ENCODE measurements at regions not wholly inside any gene's neighbourhood (a gene's known extent, or its start where the extent isn't known, plus 50 kb on each side); places are given as distances from the start of the nearest gene placed in this dataset.

DNA sequence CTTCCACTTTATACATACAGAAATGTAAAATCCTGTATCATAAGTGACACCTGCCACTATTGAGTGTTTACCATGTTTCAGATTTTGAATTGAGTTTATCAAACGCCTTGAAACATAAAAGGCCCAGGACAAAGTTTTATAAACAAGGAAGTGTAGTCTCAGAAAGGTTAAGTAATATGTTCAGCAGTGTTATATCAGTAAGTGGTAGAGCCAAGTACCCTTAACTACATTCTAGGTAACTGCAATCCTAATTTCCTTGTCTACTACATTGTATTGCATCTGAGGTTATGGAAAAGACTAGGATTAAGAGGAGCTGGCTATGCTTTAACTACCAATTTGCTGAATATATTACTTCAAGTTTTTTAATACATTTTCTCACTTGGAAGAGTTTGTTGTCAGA lies 641.6 kb downstream of the LRRC70 start:
- SMC1A ChIA-PET (ENCODE audit: uncharacterized antibody, unreplicated experiment): interaction anchor here (1.1 to 1.4 kb wide), 2 partner anchors 11 to 13 kb away, joined by 4 to 8 read pairs; no protein-coding TSS in a partner anchor
- in situ Hi-C loops (cut with MboI) (no loop called here), intact Hi-C loops (cut with micrococcal nuclease; ENCODE audit: unreplicated experiment) (no loop called here)
- H2AFZ ChIP-seq (ENCODE audit: control insufficient read depth, low read depth, low read length): no peak overlapping the region
- H3K4me2 ChIP-seq (ENCODE audit: control insufficient read depth, insufficient read depth): no peak overlapping the region
- TF ChIP-seq, protein P1, sequence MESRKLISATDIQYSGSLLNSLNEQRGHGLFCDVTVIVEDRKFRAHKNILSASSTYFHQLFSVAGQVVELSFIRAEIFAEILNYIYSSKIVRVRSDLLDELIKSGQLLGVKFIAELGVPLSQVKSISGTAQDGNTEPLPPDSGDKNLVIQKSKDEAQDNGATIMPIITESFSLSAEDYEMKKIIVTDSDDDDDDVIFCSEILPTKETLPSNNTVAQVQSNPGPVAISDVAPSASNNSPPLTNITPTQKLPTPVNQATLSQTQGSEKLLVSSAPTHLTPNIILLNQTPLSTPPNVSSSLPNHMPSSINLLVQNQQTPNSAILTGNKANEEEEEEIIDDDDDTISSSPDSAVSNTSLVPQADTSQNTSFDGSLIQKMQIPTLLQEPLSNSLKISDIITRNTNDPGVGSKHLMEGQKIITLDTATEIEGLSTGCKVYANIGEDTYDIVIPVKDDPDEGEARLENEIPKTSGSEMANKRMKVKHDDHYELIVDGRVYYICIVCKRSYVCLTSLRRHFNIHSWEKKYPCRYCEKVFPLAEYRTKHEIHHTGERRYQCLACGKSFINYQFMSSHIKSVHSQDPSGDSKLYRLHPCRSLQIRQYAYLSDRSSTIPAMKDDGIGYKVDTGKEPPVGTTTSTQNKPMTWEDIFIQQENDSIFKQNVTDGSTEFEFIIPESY (IDR thresholded peaks at IDR 0.05): no peak
- TF ChIP-seq MYC (IDR thresholded peaks at IDR 0.05; ENCODE audit: insufficient read depth, insufficient read length, insufficient replicate concordance, low read length, severe bottlenecking) (no peak), ZNF384 (IDR thresholded peaks at IDR 0.05; ENCODE audit: borderline replicate concordance, low read depth, low read length) (no peak), CHD1 (IDR thresholded peaks at IDR 0.05; ENCODE audit: low read depth, low read length) (no peak), SMARCA5 (IDR thresholded peaks at IDR 0.05) (no peak), ESRRA (IDR thresholded peaks at IDR 0.05; ENCODE audit: low read length) (no peak), HDAC6 (IDR thresholded peaks at IDR 0.05; ENCODE audit: unreplicated experiment) (no peak), MEF2A (IDR thresholded peaks at IDR 0.05; ENCODE audit: insufficient read depth, low read depth, low read length) (no peak), NBN (IDR thresholded peaks at IDR 0.05) (no peak)
- TF ChIP-seq, protein P2, sequence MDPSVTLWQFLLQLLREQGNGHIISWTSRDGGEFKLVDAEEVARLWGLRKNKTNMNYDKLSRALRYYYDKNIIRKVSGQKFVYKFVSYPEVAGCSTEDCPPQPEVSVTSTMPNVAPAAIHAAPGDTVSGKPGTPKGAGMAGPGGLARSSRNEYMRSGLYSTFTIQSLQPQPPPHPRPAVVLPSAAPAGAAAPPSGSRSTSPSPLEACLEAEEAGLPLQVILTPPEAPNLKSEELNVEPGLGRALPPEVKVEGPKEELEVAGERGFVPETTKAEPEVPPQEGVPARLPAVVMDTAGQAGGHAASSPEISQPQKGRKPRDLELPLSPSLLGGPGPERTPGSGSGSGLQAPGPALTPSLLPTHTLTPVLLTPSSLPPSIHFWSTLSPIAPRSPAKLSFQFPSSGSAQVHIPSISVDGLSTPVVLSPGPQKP (IDR thresholded peaks at IDR 0.05; ENCODE audit: low read depth, low read length): no peak
- TF ChIP-seq, protein P3, sequence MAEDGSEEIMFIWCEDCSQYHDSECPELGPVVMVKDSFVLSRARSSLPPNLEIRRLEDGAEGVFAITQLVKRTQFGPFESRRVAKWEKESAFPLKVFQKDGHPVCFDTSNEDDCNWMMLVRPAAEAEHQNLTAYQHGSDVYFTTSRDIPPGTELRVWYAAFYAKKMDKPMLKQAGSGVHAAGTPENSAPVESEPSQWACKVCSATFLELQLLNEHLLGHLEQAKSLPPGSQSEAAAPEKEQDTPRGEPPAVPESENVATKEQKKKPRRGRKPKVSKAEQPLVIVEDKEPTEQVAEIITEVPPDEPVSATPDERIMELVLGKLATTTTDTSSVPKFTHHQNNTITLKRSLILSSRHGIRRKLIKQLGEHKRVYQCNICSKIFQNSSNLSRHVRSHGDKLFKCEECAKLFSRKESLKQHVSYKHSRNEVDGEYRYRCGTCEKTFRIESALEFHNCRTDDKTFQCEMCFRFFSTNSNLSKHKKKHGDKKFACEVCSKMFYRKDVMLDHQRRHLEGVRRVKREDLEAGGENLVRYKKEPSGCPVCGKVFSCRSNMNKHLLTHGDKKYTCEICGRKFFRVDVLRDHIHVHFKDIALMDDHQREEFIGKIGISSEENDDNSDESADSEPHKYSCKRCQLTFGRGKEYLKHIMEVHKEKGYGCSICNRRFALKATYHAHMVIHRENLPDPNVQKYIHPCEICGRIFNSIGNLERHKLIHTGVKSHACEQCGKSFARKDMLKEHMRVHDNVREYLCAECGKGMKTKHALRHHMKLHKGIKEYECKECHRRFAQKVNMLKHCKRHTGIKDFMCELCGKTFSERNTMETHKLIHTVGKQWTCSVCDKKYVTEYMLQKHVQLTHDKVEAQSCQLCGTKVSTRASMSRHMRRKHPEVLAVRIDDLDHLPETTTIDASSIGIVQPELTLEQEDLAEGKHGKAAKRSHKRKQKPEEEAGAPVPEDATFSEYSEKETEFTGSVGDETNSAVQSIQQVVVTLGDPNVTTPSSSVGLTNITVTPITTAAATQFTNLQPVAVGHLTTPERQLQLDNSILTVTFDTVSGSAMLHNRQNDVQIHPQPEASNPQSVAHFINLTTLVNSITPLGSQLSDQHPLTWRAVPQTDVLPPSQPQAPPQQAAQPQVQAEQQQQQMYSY (CRISPR knock-in tag; IDR thresholded peaks at IDR 0.05): no peak
- no peaks in the 10 kb centered on the region for H3K9me3 ChIP-seq (replicated peaks; ENCODE audit: control insufficient read depth, insufficient read depth, low read length)
- no peak overlapping the region for H3K4me3 ChIP-seq
- CTCF ChIA-PET: interaction anchor here (1.1 kb wide), 1 partner anchor 40 kb away, joined by 3 read pairs; no protein-coding TSS in a partner anchor
- WGBS (ENCODE audit: insufficient coverage, insufficient replicate concordance, low lambda C conversion rate, missing lambda C conversion rate): 8% methylated on average over 1 of the region's 1 CpG
- H3K27ac ChIP-seq (ENCODE audit: control insufficient read depth, insufficient read depth): no peak overlapping the region
- H4K20me1 ChIP-seq (ENCODE audit: control insufficient read depth, insufficient read depth): no peaks in the 10 kb centered on the region
- RAD21 ChIA-PET (ENCODE audit: unreplicated experiment): no interaction called here
- no peak overlapping the region for H3K9ac ChIP-seq (ENCODE audit: control insufficient read depth, insufficient read depth, low read length)
- DNase-seq (ENCODE audit: low read depth, low spot score): no peak
- no peak for FAIRE-seq
- H3K27me3 ChIP-seq (replicated peaks in 1 of 2; ENCODE audit: control insufficient read depth in 2 of 2, insufficient read depth in 2 of 2, low read length in 1 of 2): no peaks in the 10 kb centered on the region
- no peak for ATAC-seq
- H3K36me3 ChIP-seq (ENCODE audit: control insufficient read depth in 2 of 2, insufficient read depth in 2 of 2, low read length in 1 of 2): no peaks in the 10 kb centered on the region
- H3K79me2 ChIP-seq (ENCODE audit: control insufficient read depth, insufficient read depth, low read length): no peaks in the 10 kb centered on the region
- POLR2A ChIA-PET: no interaction called here
- H3K4me1 ChIP-seq (ENCODE audit: control insufficient read depth, insufficient read depth, low read length): no peaks in the 10 kb centered on the region
- BruUV-seq (replicated peaks): no TSS peak

Data from GM12878 (cell line).